ENCODE measurements at regions not wholly inside any gene's neighbourhood (a gene's known extent, or its start where the extent isn't known, plus 50 kb on each side); places are given as distances from the start of the nearest gene placed in this dataset.

DNA sequence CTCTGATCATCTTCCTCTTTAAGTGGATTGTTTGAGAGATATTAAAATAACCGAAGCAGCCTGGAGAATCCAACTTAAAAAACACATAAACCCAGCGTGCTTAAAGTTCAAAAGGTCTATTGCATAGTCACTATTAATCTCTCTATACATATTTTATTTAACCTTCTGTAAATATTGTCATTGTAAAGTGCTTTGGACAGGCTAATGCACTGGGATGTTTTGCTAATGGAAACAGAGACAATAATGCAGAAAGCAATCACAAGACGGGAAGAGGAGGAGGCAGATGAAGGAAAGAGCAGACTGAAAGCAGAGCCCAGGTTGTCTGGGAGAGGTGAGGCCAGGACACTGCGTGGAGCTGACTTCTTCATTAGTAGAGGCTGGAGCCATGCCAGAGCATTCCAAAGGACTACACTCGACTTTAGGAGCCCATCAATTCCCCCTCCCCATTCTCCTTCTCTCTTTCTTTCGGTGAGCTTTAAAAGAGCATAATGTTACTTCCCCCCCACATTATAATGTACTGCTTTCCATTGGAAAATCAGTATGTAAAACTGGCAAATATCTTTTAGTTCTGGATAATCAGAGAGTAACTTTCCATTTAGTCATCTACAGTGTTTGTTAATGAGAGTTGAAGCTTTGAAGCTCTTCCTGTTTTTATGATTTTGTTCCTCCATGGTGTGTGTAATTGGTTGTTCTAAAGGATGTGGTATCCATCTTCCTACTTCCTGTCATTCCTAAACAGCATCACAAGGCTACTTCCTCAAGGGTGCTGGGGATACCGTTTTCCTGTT is 307.3 kb upstream of the MPDZ start:
- H3K4me1 ChIP-seq (ENCODE audit: insufficient read depth, low read length), result peaks cover 5% of the 10 kb centered on the region; the same call in 1 of the 2 replicates
- no peak overlapping the region for H2BK120ac ChIP-seq (ENCODE audit: low read depth, low read length, poor library complexity, severe bottlenecking)
- H3T11ph ChIP-seq (ENCODE audit: low read length), result no peak overlapping the region
- no peak overlapping the region for H2BK5ac ChIP-seq (ENCODE audit: insufficient read length, low read length)
- H3K14ac ChIP-seq (ENCODE audit: insufficient read depth, low read length), result no peak overlapping the region
- TF ChIP-seq, protein P1, sequence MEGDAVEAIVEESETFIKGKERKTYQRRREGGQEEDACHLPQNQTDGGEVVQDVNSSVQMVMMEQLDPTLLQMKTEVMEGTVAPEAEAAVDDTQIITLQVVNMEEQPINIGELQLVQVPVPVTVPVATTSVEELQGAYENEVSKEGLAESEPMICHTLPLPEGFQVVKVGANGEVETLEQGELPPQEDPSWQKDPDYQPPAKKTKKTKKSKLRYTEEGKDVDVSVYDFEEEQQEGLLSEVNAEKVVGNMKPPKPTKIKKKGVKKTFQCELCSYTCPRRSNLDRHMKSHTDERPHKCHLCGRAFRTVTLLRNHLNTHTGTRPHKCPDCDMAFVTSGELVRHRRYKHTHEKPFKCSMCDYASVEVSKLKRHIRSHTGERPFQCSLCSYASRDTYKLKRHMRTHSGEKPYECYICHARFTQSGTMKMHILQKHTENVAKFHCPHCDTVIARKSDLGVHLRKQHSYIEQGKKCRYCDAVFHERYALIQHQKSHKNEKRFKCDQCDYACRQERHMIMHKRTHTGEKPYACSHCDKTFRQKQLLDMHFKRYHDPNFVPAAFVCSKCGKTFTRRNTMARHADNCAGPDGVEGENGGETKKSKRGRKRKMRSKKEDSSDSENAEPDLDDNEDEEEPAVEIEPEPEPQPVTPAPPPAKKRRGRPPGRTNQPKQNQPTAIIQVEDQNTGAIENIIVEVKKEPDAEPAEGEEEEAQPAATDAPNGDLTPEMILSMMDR (conservative IDR thresholded peaks at IDR 0.05), result no peak
- H2BK15ac ChIP-seq (ENCODE audit: low read depth, low read length), result no peak overlapping the region
- no peaks in the 10 kb centered on the region for H3K27me3 ChIP-seq (ENCODE audit: insufficient read depth, low read length)
- H2BK20ac ChIP-seq (ENCODE audit: low read depth, low read length, poor library complexity, severe bottlenecking), result no peak overlapping the region
- H3K27ac Mint-ChIP-seq, result no peak overlapping the region
- H4K8ac ChIP-seq (replicated peaks; ENCODE audit: insufficient read length, low read depth, low read length), result no peak overlapping the region
- H3K27me3 Mint-ChIP-seq (ENCODE audit: low read depth), result no peaks in the 10 kb centered on the region
- no peak overlapping the region for H4K91ac ChIP-seq (ENCODE audit: insufficient read length, low read depth, low read length)
- peaks cover 5 to 15% of the 10 kb centered on the region in 2 experiments for H3K4me1 Mint-ChIP-seq
- no peak overlapping the region for H3K4me2 ChIP-seq (ENCODE audit: insufficient read depth, insufficient read length, low read length)
- H3K9me3 Mint-ChIP-seq, result no peaks in the 10 kb centered on the region
- no peaks in the 10 kb centered on the region for H3K9me3 ChIP-seq (ENCODE audit: control insufficient read depth, low read depth, low read length)
- H3K18ac ChIP-seq (ENCODE audit: insufficient read length, low read depth, low read length), result no peak overlapping the region
- H4K5ac ChIP-seq (ENCODE audit: insufficient read length, low read depth, low read length), result no peak overlapping the region
- no peak overlapping the region for H3K4ac ChIP-seq (ENCODE audit: low read depth, low read length)
- no peak for DNase-seq
- H2AK5ac ChIP-seq (ENCODE audit: insufficient read length, low read length), result no peak overlapping the region
- no peak overlapping the region for H3K56ac ChIP-seq (ENCODE audit: insufficient read length, low read depth, low read length)
- no peak overlapping the region for H2BK12ac ChIP-seq (ENCODE audit: insufficient read length, low read depth, low read length)
- H3K4me3 Mint-ChIP-seq, result no peak overlapping the region
- no peaks in the 10 kb centered on the region; a peak in 1 of 7 replicates for H3K36me3 Mint-ChIP-seq (ENCODE audit: insufficient read depth in 1 of 3, low read depth in 3 of 3)
- no peak overlapping the region for H3K9ac ChIP-seq (ENCODE audit: extremely low read depth, insufficient read length, low read length)
- no peaks in the 10 kb centered on the region for H3K23me2 ChIP-seq (ENCODE audit: insufficient read length, low read depth, low read length, poor library complexity, severe bottlenecking)
- H3K79me1 ChIP-seq (ENCODE audit: insufficient read depth, low read depth, low read length, poor library complexity, severe bottlenecking), result no peaks in the 10 kb centered on the region
- no peaks in the 10 kb centered on the region for H4K20me1 ChIP-seq (ENCODE audit: control insufficient read depth, insufficient read depth, insufficient read length)
- no peak overlapping the region for H2AFZ ChIP-seq (ENCODE audit: low read length)
- no CpG with 5 or more reads among the region's 7 CpGs for whole genome bisulfite sequencing (ENCODE audit: extremely low coverage, insufficient read length, low lambda C conversion rate)
- H3K79me2 ChIP-seq (ENCODE audit: insufficient read depth, low read length), result no peaks in the 10 kb centered on the region
- H3K23ac ChIP-seq (ENCODE audit: insufficient read length, low read depth, low read length), result no peak overlapping the region
- no peak overlapping the region for H3K27ac ChIP-seq (ENCODE audit: insufficient read length, low read depth, low read length)
